MM.1S (cell line): ENCODE measurements at regions not wholly inside any gene's neighbourhood (a gene's known extent, or its start where the extent isn't known, plus 50 kb on each side); places are given as distances from the start of the nearest gene placed in this dataset.

Experiments
- DNase-seq: peaks from one replicate; pipeline ENCODE4 v3.0.0-alpha.2; 2015
- H2AFZ ChIP-seq: fragments of 300-600 bp; sonication (generic); 2 replicates; pipeline ENCODE4 v1.6.0; 2016; ENCODE audit warnings: antibody characterized with exemption, low read length
- H3F3A ChIP-seq: fragments of 300-600 bp; sonication (generic); 2 replicates; pipeline ENCODE4 v1.6.1; 2016; ENCODE audit warnings: mild to moderate bottlenecking, antibody characterized with exemption, low read length, moderate library complexity, mixed read lengths; ENCODE audit not compliant: insufficient read depth
- H3K27ac ChIP-seq: fragments of 300-600 bp; sonication (generic); 2 replicates; pipeline ENCODE4 v1.5.1; 2016; ENCODE audit warnings: mild to moderate bottlenecking, low read length
- H3K27me3 ChIP-seq: fragments of 300-600 bp; sonication (generic); replicated peaks from 2 replicates; pipeline ENCODE4 v1.6.0; 2016; ENCODE audit warnings: low read length; ENCODE audit not compliant: insufficient read depth
- H3K36me3 ChIP-seq: fragments of 300-600 bp; sonication (generic); replicated peaks from 2 replicates; pipeline ENCODE4 v1.6.1; 2016; ENCODE audit warnings: mild to moderate bottlenecking, low read length, mixed read lengths; ENCODE audit not compliant: insufficient read depth
- H3K4me1 ChIP-seq: fragments of 300-600 bp; sonication (generic); 2 replicates; pipeline ENCODE4 v1.6.1; 2016; ENCODE audit warnings: low read length, mixed read lengths
- H3K4me2 ChIP-seq: fragments of 300-600 bp; sonication (generic); 2 replicates; pipeline ENCODE4 v1.6.0; 2016; ENCODE audit warnings: low read depth, low read length
- H3K4me3 ChIP-seq: fragments of 300-600 bp; sonication (generic); 2 replicates; pipeline ENCODE4 v1.5.1; 2016; ENCODE audit warnings: low read length, mixed read lengths
- H3K79me2 ChIP-seq: fragments of 300-600 bp; sonication (generic); 2 replicates; pipeline ENCODE4 v1.6.1; 2016; ENCODE audit warnings: mixed run types, low read length, mixed read lengths
- H3K9ac ChIP-seq: fragments of 300-600 bp; sonication (generic); 2 replicates; pipeline ENCODE4 v1.6.1; 2016; ENCODE audit warnings: low read length, mixed read lengths
- H3K9me2 ChIP-seq: fragments of 300-600 bp; sonication (generic); replicated peaks from 2 replicates; pipeline ENCODE4 v1.6.1; 2016; ENCODE audit warnings: mild to moderate bottlenecking, low read length, mixed read lengths; ENCODE audit not compliant: insufficient read depth
- H3K9me3 ChIP-seq: fragments of 300-600 bp; sonication (generic); replicated peaks from 2 replicates; pipeline ENCODE4 v1.6.1; 2016; ENCODE audit warnings: mild to moderate bottlenecking, low read length, mixed read lengths; ENCODE audit not compliant: insufficient read depth
- H4K20me1 ChIP-seq: fragments of 300-600 bp; sonication (generic); 2 replicates; pipeline ENCODE4 v1.6.1; 2016; ENCODE audit warnings: mild to moderate bottlenecking, low read length, moderate library complexity, mixed read lengths; ENCODE audit not compliant: insufficient read depth
- EZH2 ChIP-seq: fragments of 300-600 bp; sonication (generic); optimal IDR thresholded peaks from 2 replicates; pipeline ENCODE3; 2017; ENCODE audit warnings: low read depth, mild to moderate bottlenecking, antibody characterized with exemption, low read length, mixed read lengths
- EZH2phosphoT487 ChIP-seq: fragments of 300-600 bp; sonication (generic); IDR thresholded peaks from 2 replicates; pipeline ENCODE4 v1.6.1; 2018; ENCODE audit warnings: antibody characterized with exemption, low read length
- TF ChIP-seq, protein P1 (sequence below): fragments of 300-600 bp; sonication (generic); IDR thresholded peaks from 2 replicates; pipeline ENCODE4 v1.5.1; 2016; ENCODE audit warnings: antibody characterized with exemption, low read length, mixed read lengths

DNA sequence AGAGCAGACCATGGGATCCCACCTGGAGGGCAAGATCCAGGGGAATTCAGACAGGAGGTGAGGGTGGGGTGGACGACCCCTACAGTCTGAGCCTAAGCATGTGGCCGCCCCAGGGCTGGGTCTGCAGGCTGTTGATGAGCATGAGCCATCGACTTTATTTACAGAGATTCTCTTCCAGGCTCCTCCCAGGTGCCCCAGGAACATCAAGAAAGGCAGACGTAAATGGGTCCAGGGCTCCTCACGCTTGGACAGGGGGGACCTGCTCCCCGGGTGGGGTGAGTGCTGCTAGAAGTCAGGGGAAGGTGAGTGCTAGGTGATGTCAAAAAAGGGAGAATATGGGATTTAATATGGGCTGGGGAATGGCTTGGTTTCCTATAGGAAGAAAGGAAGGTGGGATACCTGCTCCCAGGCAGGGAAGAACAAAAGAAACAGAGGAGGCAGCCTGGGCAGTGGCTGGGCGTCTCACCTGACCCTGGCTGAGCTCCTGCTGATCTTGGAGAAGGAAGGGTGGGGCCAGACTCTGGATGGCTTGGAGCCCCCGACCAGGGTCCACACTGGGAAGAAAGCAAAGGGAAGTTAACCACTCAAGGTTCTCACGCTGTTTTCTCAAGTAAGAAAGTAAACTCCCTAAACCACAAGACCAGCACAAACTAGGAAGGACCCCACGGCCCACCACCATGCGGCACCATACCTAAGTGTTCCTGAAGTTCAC is 162.1 kb upstream of the SHH start:
- H4K20me1 ChIP-seq, result no peaks in the 10 kb centered on the region
- H2AFZ ChIP-seq, result no peak overlapping the region
- H3K9ac ChIP-seq, result no peak overlapping the region
- H3K36me3 ChIP-seq, result no peaks in the 10 kb centered on the region
- no peaks in the 10 kb centered on the region for H3K79me2 ChIP-seq
- no peaks in the 10 kb centered on the region for H3K9me3 ChIP-seq
- H3K27ac ChIP-seq, result no peak overlapping the region
- H3K27me3 ChIP-seq, result peaks cover 74% of the 10 kb centered on the region
- H3K4me1 ChIP-seq, result no peaks in the 10 kb centered on the region
- H3K9me2 ChIP-seq, result no peaks in the 10 kb centered on the region
- DNase-seq, result no peak
- no peak overlapping the region for H3K4me2 ChIP-seq
- no peak overlapping the region for H3K4me3 ChIP-seq
- TF ChIP-seq, protein P1, sequence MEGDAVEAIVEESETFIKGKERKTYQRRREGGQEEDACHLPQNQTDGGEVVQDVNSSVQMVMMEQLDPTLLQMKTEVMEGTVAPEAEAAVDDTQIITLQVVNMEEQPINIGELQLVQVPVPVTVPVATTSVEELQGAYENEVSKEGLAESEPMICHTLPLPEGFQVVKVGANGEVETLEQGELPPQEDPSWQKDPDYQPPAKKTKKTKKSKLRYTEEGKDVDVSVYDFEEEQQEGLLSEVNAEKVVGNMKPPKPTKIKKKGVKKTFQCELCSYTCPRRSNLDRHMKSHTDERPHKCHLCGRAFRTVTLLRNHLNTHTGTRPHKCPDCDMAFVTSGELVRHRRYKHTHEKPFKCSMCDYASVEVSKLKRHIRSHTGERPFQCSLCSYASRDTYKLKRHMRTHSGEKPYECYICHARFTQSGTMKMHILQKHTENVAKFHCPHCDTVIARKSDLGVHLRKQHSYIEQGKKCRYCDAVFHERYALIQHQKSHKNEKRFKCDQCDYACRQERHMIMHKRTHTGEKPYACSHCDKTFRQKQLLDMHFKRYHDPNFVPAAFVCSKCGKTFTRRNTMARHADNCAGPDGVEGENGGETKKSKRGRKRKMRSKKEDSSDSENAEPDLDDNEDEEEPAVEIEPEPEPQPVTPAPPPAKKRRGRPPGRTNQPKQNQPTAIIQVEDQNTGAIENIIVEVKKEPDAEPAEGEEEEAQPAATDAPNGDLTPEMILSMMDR, result no peak
- TF ChIP-seq EZH2, result no peak
- no peak for TF ChIP-seq EZH2phosphoT487
- no peaks in the 10 kb centered on the region for H3F3A ChIP-seq

DNA sequence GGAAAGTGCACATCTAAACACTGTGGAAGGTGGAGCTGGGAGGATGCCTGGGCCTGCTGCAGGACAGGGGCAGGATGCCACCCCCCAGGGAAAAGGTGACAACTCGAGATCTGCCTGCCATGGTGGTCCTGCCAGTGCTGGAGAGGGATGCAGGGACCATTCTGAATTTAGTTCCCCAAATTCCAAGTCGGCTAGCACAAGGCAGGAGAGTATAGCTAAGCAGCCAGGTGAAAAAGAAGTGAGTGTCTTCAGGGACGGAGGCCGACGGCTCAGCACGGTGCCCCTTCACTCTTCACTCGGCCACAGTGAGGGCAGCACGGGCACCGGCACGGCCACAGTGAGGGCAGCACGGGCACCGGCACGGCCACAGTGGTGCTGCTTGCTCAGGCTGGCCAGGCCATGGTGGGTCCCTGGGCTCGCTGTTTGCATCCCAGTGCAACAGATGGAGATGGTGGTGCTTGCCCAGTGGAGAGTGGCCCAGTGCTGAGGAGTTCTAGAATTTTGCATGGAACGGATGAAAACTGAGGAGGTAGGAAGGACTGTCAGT is 161.3 kb upstream of the SHH start:
- Histone ChIP-seq H2AFZ (no peak overlapping the region), H3K27ac (no peak overlapping the region), H3K36me3 (no peaks in the 10 kb centered on the region), H3K4me3 (no peak overlapping the region), H3K9me3 (no peaks in the 10 kb centered on the region), H3K4me2 (no peak overlapping the region), H3K4me1 (no peaks in the 10 kb centered on the region), H3F3A (no peaks in the 10 kb centered on the region), H3K9ac (no peak overlapping the region), H3K79me2 (no peaks in the 10 kb centered on the region), H3K9me2 (no peaks in the 10 kb centered on the region), H4K20me1 (no peaks in the 10 kb centered on the region), H3K27me3 (peaks cover 77% of the 10 kb centered on the region)
- DNase-seq, result no peak
- TF ChIP-seq EZH2phosphoT487 (no peak), EZH2 (no peak)
- TF ChIP-seq, protein P1, result no peak

DNA sequence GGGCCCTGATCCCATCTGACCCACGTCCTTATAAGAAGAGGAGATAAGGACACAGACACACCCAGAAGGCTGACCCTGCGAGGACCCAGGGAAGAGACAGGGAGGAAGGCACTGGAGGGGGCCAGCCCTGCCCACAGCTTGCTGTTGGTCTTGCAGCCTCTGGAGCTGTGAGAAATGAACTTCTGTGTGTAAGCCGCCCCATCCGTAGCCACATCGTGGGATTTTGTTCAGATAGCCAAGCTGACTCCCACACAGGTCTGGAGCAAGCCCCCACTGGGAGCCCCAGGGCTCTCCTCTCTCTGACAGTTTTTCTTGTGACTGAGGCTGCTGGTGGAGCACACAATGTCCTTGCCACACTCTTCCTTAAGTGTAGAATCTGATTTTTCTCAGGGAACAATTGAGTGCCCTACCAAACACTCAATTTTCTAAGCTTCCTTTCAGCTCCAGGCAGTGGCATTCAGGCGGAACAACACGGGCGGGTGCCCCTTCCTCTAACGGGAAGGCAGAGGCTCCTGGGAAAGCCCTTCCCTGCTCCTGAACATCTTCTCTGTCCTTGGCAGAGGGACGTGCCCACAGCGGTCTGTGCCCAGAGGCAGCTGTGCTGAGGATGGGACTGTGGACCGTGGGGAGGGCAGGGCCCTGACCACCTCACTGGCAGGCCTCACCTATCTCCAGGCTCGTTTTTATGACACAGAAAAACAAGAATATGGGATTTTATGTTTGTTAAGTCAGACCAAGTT is 160.6 kb upstream of the SHH start:
- Histone ChIP-seq H3K9ac (no peak overlapping the region), H3K4me2 (no peak overlapping the region), H3K4me1 (no peaks in the 10 kb centered on the region), H3K9me3 (no peaks in the 10 kb centered on the region), H2AFZ (no peak overlapping the region), H4K20me1 (no peaks in the 10 kb centered on the region), H3F3A (no peaks in the 10 kb centered on the region), H3K27ac (no peak overlapping the region), H3K9me2 (no peaks in the 10 kb centered on the region), H3K79me2 (no peaks in the 10 kb centered on the region), H3K36me3 (no peaks in the 10 kb centered on the region), H3K27me3 (peaks cover 70% of the 10 kb centered on the region), H3K4me3 (no peak overlapping the region)
- DNase-seq, result no peak
- TF ChIP-seq EZH2phosphoT487 (no peak), EZH2 (no peak)
- TF ChIP-seq, protein P1, result no peak
